Prostate gland (tissue), 2 donors: ENCODE measurements at regions not wholly inside any gene's neighbourhood (a gene's known extent, or its start where the extent isn't known, plus 50 kb on each side); places are given as distances from the start of the nearest gene placed in this dataset.

Experiments
- DNase-seq: peaks from one replicate; pipeline ENCODE4 v3.0.0-alpha.2; 2019; ENCODE audit warnings: low spot score
- H3K27ac ChIP-seq, 2 donors: fragments of 200-600 bp; sonication (generic); 2 replicates each; pipeline ENCODE4 v1.5.1; 2017 to 2019
- H3K27me3 ChIP-seq: fragments of 200-600 bp; sonication (generic); replicated peaks from 2 replicates; pipeline ENCODE4 v1.5.1; 2019; ENCODE audit not compliant: insufficient read depth
- H3K36me3 ChIP-seq, 2 donors: fragments of 200-600 bp; sonication (generic); 1 replicate in 1 of 2; 2 replicates in 1 of 2; pipeline versions ENCODE4 v1.5.1 to v1.8.1; 2017 to 2019
- H3K4me1 ChIP-seq: fragments of 200-600 bp; sonication (generic); replicated peaks from 2 replicates; pipeline ENCODE4 v1.5.1; 2019
- H3K4me3 ChIP-seq, 2 donors: fragments of 200-600 bp; sonication (generic); 2 replicates each; pipeline ENCODE4 v1.5.1; 2017 to 2019
- H3K9me3 ChIP-seq: fragments of 200-600 bp; sonication (generic); 2 replicates; pipeline ENCODE4 v1.5.1; 2017
- CTCF ChIP-seq, 4 experiments: fragments of 200-600 bp in 2 of 4; fragments of 450-650 bp in 2 of 4; sonication (generic) in 2 of 4; IDR thresholded peaks; 1 replicate in 3 of 4; 2 replicates in 1 of 4; pipeline ENCODE4 v1.5.1; 2016 to 2019; ENCODE audit warnings: antibody characterized with exemption in 4 of 4, mild to moderate bottlenecking in 2 of 4, moderate library complexity in 2 of 4
- POLR2A ChIP-seq: fragments of 450-650 bp; IDR thresholded peaks from one replicate; pipeline ENCODE4 v1.6.1; 2016; ENCODE audit warnings: antibody characterized with exemption, mild to moderate bottlenecking
- POLR2AphosphoS5 ChIP-seq: sonication (generic); formaldehyde crosslinking; IDR thresholded peaks from one replicate; pipeline ENCODE4 v1.6.1; 2017; ENCODE audit warnings: antibody characterized with exemption
- WGBS: methylation state at CpG from one replicate; pipeline ENCODE4 v1.1.5; 2018; 5-methylcytosine and 5-hydroxymethylcytosine counted together
- intact Hi-C: fragments of 100-400 bp; cut with DNase I; formaldehyde crosslinking; loops from one replicate; pipeline ENCODE4 v1.14.2; 2022

DNA sequence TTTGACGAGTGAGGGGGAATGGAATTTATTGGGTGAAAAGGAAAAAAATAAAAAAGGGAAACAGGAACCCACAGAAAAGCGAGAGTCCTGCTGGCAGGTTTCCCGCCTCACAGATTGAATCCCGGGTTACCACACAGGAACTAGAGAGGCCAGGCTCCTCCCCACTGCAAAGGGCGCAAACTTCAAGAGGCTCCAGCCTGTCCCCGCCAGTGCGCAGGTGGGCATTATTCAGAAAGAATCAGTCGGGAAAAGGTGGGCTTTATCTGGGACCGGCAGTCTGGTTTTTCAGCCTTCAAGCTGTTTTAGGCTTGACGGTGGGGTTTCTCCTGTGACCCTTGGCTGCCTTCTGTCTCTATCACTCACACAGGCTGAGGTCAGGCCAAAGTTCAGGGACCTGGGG is 1496.8 kb downstream of the RPA4 start:
- H3K27ac ChIP-seq: no peak overlapping the region
- no peak for DNase-seq
- H3K27me3 ChIP-seq: no peaks in the 10 kb centered on the region
- intact Hi-C loops: no loop called here
- no peak overlapping the region for H3K4me3 ChIP-seq
- no peaks in the 10 kb centered on the region for H3K36me3 ChIP-seq
- H3K4me1 ChIP-seq: no peaks in the 10 kb centered on the region
- no peaks in the 10 kb centered on the region for H3K9me3 ChIP-seq
- TF ChIP-seq POLR2A (no peak), CTCF (IDR thresholded peaks at IDR 0.05) (no peak), POLR2AphosphoS5 (no peak)
- 76% methylated on average over 10 of the region's 10 CpGs for WGBS

GRCh38 chrX:98398542-98398941 is 1514.8 kb downstream of the RPA4 start:
- Histone ChIP-seq H3K9me3 (no peaks in the 10 kb centered on the region), H3K27ac (no peak overlapping the region), H3K4me1 (no peaks in the 10 kb centered on the region), H3K36me3 (no peaks in the 10 kb centered on the region), H3K27me3 (no peaks in the 10 kb centered on the region), H3K4me3 (no peak overlapping the region)
- TF ChIP-seq CTCF (IDR thresholded peaks at IDR 0.05) (no peak), POLR2AphosphoS5 (no peak), POLR2A (no peak)
- no peak for DNase-seq
- intact Hi-C loops: no loop called here
- WGBS: 77% methylated on average over 1 of the region's 1 CpG

DNA sequence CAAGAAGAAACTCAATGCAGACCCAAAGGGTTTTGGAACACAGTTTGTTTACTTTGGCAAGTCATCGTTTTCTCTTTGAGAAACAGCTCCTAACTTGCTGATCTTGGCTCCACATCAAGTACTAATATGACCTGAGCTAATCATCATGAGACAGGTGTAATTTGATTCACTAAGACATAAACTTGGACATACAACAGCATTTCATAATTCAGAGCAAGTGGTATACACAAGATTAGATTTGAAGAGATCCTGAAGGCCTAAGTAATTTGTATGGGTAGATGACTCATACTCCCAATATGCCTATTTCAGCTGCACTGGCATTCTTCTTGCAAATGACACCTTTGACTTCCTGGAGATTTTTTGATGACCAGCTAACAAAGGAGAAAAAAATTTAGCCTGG is 1521.7 kb downstream of the RPA4 start:
- intact Hi-C loops: no loop called here
- no peak for DNase-seq
- H3K9me3 ChIP-seq: no peaks in the 10 kb centered on the region
- WGBS: 0% methylated on average over 1 of the region's 1 CpG
- no peaks in the 10 kb centered on the region for H3K4me1 ChIP-seq
- no peaks in the 10 kb centered on the region for H3K36me3 ChIP-seq
- no peak for TF ChIP-seq POLR2AphosphoS5
- no peak for TF ChIP-seq CTCF (IDR thresholded peaks at IDR 0.05)
- no peak for TF ChIP-seq POLR2A
- H3K4me3 ChIP-seq: no peak overlapping the region
- H3K27ac ChIP-seq: no peak overlapping the region
- no peaks in the 10 kb centered on the region for H3K27me3 ChIP-seq

GRCh38 chrX:98407584-98407983 is 1523.9 kb downstream of the RPA4 start:
- no peaks in the 10 kb centered on the region for H3K9me3 ChIP-seq
- DNase-seq: no peak
- H3K36me3 ChIP-seq: no peaks in the 10 kb centered on the region
- H3K27me3 ChIP-seq: no peaks in the 10 kb centered on the region
- H3K4me3 ChIP-seq: no peak overlapping the region
- no peak for TF ChIP-seq CTCF (IDR thresholded peaks at IDR 0.05)
- TF ChIP-seq POLR2A: no peak
- no peak for TF ChIP-seq POLR2AphosphoS5
- no peak overlapping the region for H3K27ac ChIP-seq
- intact Hi-C loops: no loop called here
- WGBS: 83% methylated on average over 4 of the region's 4 CpGs
- no peaks in the 10 kb centered on the region for H3K4me1 ChIP-seq

DNA sequence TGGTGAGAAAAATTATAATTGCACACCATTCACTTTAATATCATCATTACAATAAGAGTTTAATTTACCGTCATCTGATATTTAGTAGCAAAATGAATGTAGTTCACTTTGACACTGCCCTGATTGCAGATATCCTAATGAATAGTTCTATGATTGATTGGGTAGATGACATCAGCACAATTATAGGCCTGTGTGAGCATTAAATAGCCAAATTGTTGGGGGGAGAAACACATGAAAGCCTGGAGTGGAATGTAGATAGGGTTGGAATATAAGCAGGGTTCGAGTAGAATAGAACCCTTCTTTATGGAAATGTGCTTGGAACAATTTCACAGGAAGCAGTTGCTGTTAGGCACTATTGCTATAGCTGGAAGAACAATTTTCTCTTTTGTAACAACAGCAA is 1526.2 kb downstream of the RPA4 start:
- no peak overlapping the region for H3K4me3 ChIP-seq
- H3K9me3 ChIP-seq: no peaks in the 10 kb centered on the region
- DNase-seq: no peak
- H3K27ac ChIP-seq: no peak overlapping the region
- no peaks in the 10 kb centered on the region for H3K4me1 ChIP-seq
- no peak for TF ChIP-seq POLR2AphosphoS5
- no peak for TF ChIP-seq CTCF (IDR thresholded peaks at IDR 0.05)
- no peak for TF ChIP-seq POLR2A
- H3K36me3 ChIP-seq: no peaks in the 10 kb centered on the region
- no peaks in the 10 kb centered on the region for H3K27me3 ChIP-seq
- WGBS: 69% methylated on average over 2 of the region's 2 CpGs
- intact Hi-C loops: no loop called here
